KMS-11 (cell line): ENCODE measurements at regions not wholly inside any gene's neighbourhood (a gene's known extent, or its start where the extent isn't known, plus 50 kb on each side); places are given as distances from the start of the nearest gene placed in this dataset.

ENCODE experiments used
- H2AFZ ChIP-seq: fragments of 200-600 bp; sonication (generic); 2 replicates; pipeline ENCODE4 v1.6.1; 2016; ENCODE audit warnings: antibody characterized with exemption, mixed run types, low read depth
- H3K27ac ChIP-seq: fragments of 200-600 bp; sonication (generic); 2 replicates; pipeline ENCODE4 v1.6.1; 2016; ENCODE audit warnings: mild to moderate bottlenecking, mixed run types
- H3K27me3 ChIP-seq: fragments of 200-600 bp; sonication (generic); 2 replicates; pipeline ENCODE4 v1.6.1; 2017; ENCODE audit warnings: mild to moderate bottlenecking, low read depth, mixed run types, moderate library complexity; ENCODE audit not compliant: insufficient read depth
- H3K36me3 ChIP-seq: fragments of 200-600 bp; sonication (generic); 2 replicates; pipeline ENCODE4 v1.6.1; 2017; ENCODE audit warnings: mild to moderate bottlenecking, mixed run types; ENCODE audit not compliant: insufficient read depth
- H3K4me1 ChIP-seq: fragments of 200-600 bp; sonication (generic); 2 replicates; pipeline ENCODE4 v1.6.1; 2016; ENCODE audit warnings: mild to moderate bottlenecking, low read depth, mixed run types; ENCODE audit not compliant: poor library complexity, severe bottlenecking
- H3K4me2 ChIP-seq: fragments of 200-600 bp; sonication (generic); 2 replicates; pipeline ENCODE4 v1.7.0; 2016; ENCODE audit warnings: mild to moderate bottlenecking, mixed run types
- H3K4me3 ChIP-seq: fragments of 200-600 bp; sonication (generic); IDR thresholded peaks from 2 replicates; pipeline ENCODE4 v1.6.1; 2017; ENCODE audit warnings: low read depth, low read length, mixed read lengths; ENCODE audit not compliant: insufficient read depth
- H3K79me2 ChIP-seq: fragments of 200-600 bp; sonication (generic); 2 replicates; pipeline ENCODE4 v1.6.1; 2016; ENCODE audit warnings: low read depth, mixed run types; ENCODE audit not compliant: insufficient read depth
- H3K9ac ChIP-seq: fragments of 200-600 bp; sonication (generic); 2 replicates; pipeline ENCODE4 v1.6.1; 2016; ENCODE audit warnings: mild to moderate bottlenecking, mixed run types
- H4K20me1 ChIP-seq: fragments of 200-600 bp; sonication (generic); 2 replicates; pipeline ENCODE4 v1.6.1; 2016; ENCODE audit warnings: mild to moderate bottlenecking, mixed run types; ENCODE audit not compliant: insufficient read depth
- TF ChIP-seq, protein P1 (sequence below): fragments of 200-600 bp; sonication (generic); conservative IDR thresholded peaks from 2 replicates; pipeline ENCODE4 v1.6.1; 2017; ENCODE audit warnings: low read depth, mild to moderate bottlenecking, antibody characterized with exemption, low read length, moderate library complexity, mixed read lengths

DNA sequence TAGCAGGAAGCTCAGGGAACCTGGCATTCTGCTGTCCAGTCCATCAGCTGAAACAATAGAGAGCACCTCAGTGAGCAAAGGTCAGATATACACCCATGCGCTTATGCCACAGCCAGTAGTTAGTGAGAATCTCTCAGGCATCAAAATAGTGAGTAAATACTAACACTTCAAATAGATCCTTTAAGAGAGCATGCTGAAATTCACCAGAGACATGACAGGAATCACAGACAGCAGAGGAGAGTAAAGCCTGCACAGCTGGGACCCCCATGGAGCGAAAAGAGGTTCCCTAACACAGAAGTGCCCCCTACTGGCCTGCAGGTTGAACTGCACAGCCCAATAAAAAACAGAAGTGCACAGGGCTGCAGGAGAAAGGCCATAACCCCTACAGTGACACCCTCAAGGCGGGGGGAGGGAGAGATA lies 57.6 kb upstream of the ANTXRL start:
- Histone ChIP-seq H3K4me2 (no peak overlapping the region; the same call in 1 of the 2 replicates), H3K27me3 (no peaks in the 10 kb centered on the region), H3K4me3 (no peak overlapping the region), H3K4me1 (no peaks in the 10 kb centered on the region), H3K27ac (no peak overlapping the region), H3K79me2 (no peaks in the 10 kb centered on the region), H3K9ac (no peak overlapping the region), H4K20me1 (no peaks in the 10 kb centered on the region), H3K36me3 (no peaks in the 10 kb centered on the region), H2AFZ (no peak overlapping the region)
- TF ChIP-seq, protein P1, sequence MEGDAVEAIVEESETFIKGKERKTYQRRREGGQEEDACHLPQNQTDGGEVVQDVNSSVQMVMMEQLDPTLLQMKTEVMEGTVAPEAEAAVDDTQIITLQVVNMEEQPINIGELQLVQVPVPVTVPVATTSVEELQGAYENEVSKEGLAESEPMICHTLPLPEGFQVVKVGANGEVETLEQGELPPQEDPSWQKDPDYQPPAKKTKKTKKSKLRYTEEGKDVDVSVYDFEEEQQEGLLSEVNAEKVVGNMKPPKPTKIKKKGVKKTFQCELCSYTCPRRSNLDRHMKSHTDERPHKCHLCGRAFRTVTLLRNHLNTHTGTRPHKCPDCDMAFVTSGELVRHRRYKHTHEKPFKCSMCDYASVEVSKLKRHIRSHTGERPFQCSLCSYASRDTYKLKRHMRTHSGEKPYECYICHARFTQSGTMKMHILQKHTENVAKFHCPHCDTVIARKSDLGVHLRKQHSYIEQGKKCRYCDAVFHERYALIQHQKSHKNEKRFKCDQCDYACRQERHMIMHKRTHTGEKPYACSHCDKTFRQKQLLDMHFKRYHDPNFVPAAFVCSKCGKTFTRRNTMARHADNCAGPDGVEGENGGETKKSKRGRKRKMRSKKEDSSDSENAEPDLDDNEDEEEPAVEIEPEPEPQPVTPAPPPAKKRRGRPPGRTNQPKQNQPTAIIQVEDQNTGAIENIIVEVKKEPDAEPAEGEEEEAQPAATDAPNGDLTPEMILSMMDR: peak; percentile 75

DNA sequence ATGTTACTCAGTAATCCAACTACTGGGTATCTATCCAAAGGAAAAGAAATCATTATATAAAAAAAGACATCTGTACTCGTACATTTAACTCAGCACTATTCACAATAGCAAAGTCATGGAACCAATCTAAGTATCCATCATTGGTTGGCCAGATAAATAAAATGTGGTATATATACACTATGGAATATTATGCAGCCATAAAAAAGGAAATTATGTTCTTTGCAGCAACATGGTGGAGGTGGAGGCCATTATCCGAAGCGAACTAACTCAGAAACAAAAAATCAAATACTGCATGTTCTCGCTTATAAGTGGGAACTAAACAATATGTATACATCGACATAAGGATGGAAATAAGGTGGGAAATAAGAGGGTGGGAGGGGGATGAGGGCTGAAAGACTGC lies 56.2 kb upstream of the ANTXRL start:
- Histone ChIP-seq H3K27me3 (no peaks in the 10 kb centered on the region), H3K4me2 (no peak overlapping the region), H3K36me3 (no peaks in the 10 kb centered on the region), H2AFZ (no peak overlapping the region), H3K79me2 (no peaks in the 10 kb centered on the region), H3K4me3 (no peak overlapping the region), H3K27ac (no peak overlapping the region), H3K9ac (no peak overlapping the region), H3K4me1 (no peaks in the 10 kb centered on the region), H4K20me1 (no peaks in the 10 kb centered on the region)
- TF ChIP-seq, protein P1: no peak

DNA sequence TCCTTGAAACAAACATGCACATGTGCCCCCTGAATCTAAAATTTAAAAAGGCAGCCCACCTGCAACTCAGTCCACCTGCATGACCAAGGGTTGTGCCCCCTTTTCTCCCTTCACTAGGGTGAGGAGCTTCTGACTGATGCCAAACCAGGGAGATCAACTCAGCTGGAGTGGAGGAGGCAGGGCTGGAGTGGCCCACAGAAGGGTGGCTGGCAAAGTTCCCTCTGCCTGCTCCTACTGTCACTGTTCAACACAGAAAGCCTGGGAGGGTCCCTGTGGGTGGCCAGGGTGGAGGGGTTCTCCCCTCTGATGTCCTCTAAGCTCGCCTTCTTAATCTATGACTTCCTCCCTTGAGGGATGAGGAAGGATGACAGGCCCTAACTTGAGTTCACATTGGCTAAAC lies 55.7 kb upstream of the ANTXRL start:
- Histone ChIP-seq H4K20me1 (no peaks in the 10 kb centered on the region), H3K9ac (no peak overlapping the region), H2AFZ (no peak overlapping the region), H3K4me3 (no peak overlapping the region), H3K36me3 (no peaks in the 10 kb centered on the region), H3K4me2 (no peak overlapping the region), H3K27ac (no peak overlapping the region), H3K79me2 (no peaks in the 10 kb centered on the region), H3K4me1 (no peaks in the 10 kb centered on the region), H3K27me3 (no peaks in the 10 kb centered on the region)
- TF ChIP-seq, protein P1: no peak

DNA sequence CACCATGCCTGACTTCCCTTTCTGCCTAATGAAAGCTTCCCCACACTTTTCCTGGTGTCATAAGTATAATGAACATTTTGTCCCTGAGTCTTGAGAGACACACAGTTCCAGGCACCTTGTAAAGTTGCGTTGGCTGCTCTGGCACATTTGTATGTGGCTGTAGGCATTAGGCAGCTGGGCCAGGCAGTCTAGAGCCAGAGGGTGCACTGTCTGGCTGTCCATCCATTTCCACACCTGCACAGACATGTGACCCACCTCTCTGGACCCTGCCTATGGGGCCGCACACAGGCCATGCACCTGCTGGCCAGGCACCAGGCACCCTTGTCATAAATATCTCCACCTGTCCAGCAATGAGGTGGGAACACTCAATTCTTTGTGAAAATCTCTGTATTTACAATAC lies 54.7 kb upstream of the ANTXRL start:
- Histone ChIP-seq H2AFZ (no peak overlapping the region), H3K4me1 (no peaks in the 10 kb centered on the region), H4K20me1 (no peaks in the 10 kb centered on the region), H3K9ac (no peak overlapping the region), H3K27ac (no peak overlapping the region), H3K4me3 (no peak overlapping the region), H3K4me2 (no peak overlapping the region), H3K79me2 (no peaks in the 10 kb centered on the region), H3K36me3 (no peaks in the 10 kb centered on the region), H3K27me3 (no peaks in the 10 kb centered on the region)
- TF ChIP-seq, protein P1: no peak

DNA sequence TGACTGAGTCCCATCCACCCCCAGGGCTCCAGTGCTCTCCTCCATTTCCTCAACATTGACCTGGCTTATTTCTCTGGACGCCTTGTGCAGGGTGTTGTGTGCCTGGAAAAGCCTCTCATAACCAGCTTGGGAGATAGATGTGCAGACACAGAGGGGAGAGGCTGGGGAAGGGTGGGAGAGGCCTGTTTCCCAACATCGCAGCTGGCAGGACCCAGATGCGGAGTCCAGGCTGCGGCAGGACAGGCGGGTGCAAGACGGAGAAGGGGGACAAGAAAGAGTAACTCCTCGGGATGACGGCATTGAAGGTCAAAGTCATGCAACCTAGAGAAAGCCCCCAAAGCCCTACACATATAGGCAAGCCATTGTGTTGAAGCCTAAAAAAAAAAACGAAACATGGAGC lies 54.1 kb upstream of the ANTXRL start:
- TF ChIP-seq, protein P1: no peak
- Histone ChIP-seq H3K27ac (no peak overlapping the region), H3K79me2 (no peaks in the 10 kb centered on the region)

More for the DNA sequence above, 54.1 kb upstream of the ANTXRL start:
- H3K4me2 ChIP-seq: no peak overlapping the region
- H3K36me3 ChIP-seq: no peaks in the 10 kb centered on the region
- no peaks in the 10 kb centered on the region for H3K27me3 ChIP-seq
- H4K20me1 ChIP-seq: no peaks in the 10 kb centered on the region
- no peak overlapping the region for H2AFZ ChIP-seq
- H3K9ac ChIP-seq: no peak overlapping the region
- no peak overlapping the region for H3K4me3 ChIP-seq
- H3K4me1 ChIP-seq: no peaks in the 10 kb centered on the region
